ENCODE measurements at regions not wholly inside any gene's neighbourhood (a gene's known extent, or its start where the extent isn't known, plus 50 kb on each side); places are given as distances from the start of the nearest gene placed in this dataset.

GRCh38 chr12:5134861-5135525, 91.3 kb downstream of the KCNA5 start:
- Mint-ChIP-seq H3K4me1 (no peaks in the 10 kb centered on the region), H3K27ac (no peak overlapping the region), H3K4me3 (no peak overlapping the region)

GRCh38 chr12:5138256-5138655, 94.6 kb downstream of the KCNA5 start:
- H3K4me1 Mint-ChIP-seq: no peaks in the 10 kb centered on the region
- no peaks in the 10 kb centered on the region for H3K79me2 ChIP-seq (ENCODE audit: insufficient read depth, low read length)
- H3K4me2 ChIP-seq (replicated peaks; ENCODE audit: extremely low read depth, low read length, poor library complexity, severe bottlenecking): no peak overlapping the region
- no peaks in the 10 kb centered on the region for H4K20me1 ChIP-seq (ENCODE audit: insufficient read depth, low read length)
- intact Hi-C loops (cut with micrococcal nuclease): no loop called here
- no peak for TF ChIP-seq CTCF (IDR thresholded peaks at IDR 0.05)
- WGBS (ENCODE audit: insufficient coverage): 73% methylated on average over 2 of the region's 7 CpGs
- no peak overlapping the region for H3K27ac ChIP-seq (ENCODE audit: low read depth in 1 of 2, low read length in 2 of 2)
- H3K4me1 ChIP-seq (ENCODE audit: control insufficient read depth in 1 of 2, insufficient read depth in 2 of 2, low read length in 2 of 2): no peaks in the 10 kb centered on the region
- H3K27me3 ChIP-seq (ENCODE audit: control insufficient read depth in 2 of 2, insufficient read depth in 2 of 2, low read length in 2 of 2): no peaks in the 10 kb centered on the region
- peaks cover 0 to 12% of the 10 kb centered on the region in 2 donors for H3K9me3 ChIP-seq (replicated peaks in 1 of 2; ENCODE audit: control insufficient read depth in 1 of 2, insufficient read depth in 1 of 2, low read length in 2 of 2)
- H3K9ac ChIP-seq (ENCODE audit: insufficient read depth, low read length, poor library complexity, severe bottlenecking): no peak overlapping the region
- H3K36me3 ChIP-seq (replicated peaks in 1 of 2; ENCODE audit: control insufficient read depth in 1 of 2, insufficient read depth in 2 of 2, low read length in 2 of 2): no peaks in the 10 kb centered on the region
- peaks cover 3 to 18% (median 12%) of the 10 kb centered on the region in 3 donors for H3K27me3 Mint-ChIP-seq (ENCODE audit: low read depth in 3 of 3)
- no peak overlapping the region for H2AFZ ChIP-seq (ENCODE audit: insufficient read depth, low read depth, low read length, poor library complexity, severe bottlenecking)
- peaks cover 3 to 10% (median 6%) of the 10 kb centered on the region in 7 donors for H3K9me3 Mint-ChIP-seq
- DNase-seq: no peak
- H3K4me3 Mint-ChIP-seq: no peak overlapping the region
- no peak overlapping the region for H3K4me3 ChIP-seq (replicated peaks in 1 of 3; ENCODE audit: low read depth in 2 of 3, low read length in 3 of 3)
- peak overlapping the region in 1 of 7 donors; percentile 41 for H3K27ac Mint-ChIP-seq
- H3K36me3 Mint-ChIP-seq: no peaks in the 10 kb centered on the region

More at GRCh38 chr12:5134861-5135525, 91.3 kb downstream of the KCNA5 start:
- no peaks in the 10 kb centered on the region for H3K4me1 ChIP-seq (ENCODE audit: control insufficient read depth in 1 of 2, insufficient read depth in 2 of 2, low read length in 2 of 2)
- peaks cover 0 to 2% of the 10 kb centered on the region in 2 donors for H3K27me3 ChIP-seq (ENCODE audit: control insufficient read depth in 2 of 2, insufficient read depth in 2 of 2, low read length in 2 of 2)
- H2AFZ ChIP-seq (ENCODE audit: insufficient read depth, low read depth, low read length, poor library complexity, severe bottlenecking): no peak overlapping the region
- H3K4me2 ChIP-seq (replicated peaks; ENCODE audit: extremely low read depth, low read length, poor library complexity, severe bottlenecking): no peak overlapping the region
- no peaks in the 10 kb centered on the region for H3K36me3 ChIP-seq (replicated peaks in 1 of 2; ENCODE audit: control insufficient read depth in 1 of 2, insufficient read depth in 2 of 2, low read length in 2 of 2)
- H3K9ac ChIP-seq (ENCODE audit: insufficient read depth, low read length, poor library complexity, severe bottlenecking): no peak overlapping the region
- no peaks in the 10 kb centered on the region for H3K36me3 Mint-ChIP-seq
- no peak for TF ChIP-seq CTCF (IDR thresholded peaks at IDR 0.05)
- H3K4me3 ChIP-seq (replicated peaks in 1 of 3; ENCODE audit: low read depth in 2 of 3, low read length in 3 of 3): no peak overlapping the region
- DNase-seq: no peak
- no peaks in the 10 kb centered on the region for H4K20me1 ChIP-seq (ENCODE audit: insufficient read depth, low read length)
- WGBS (ENCODE audit: insufficient coverage): 100% methylated on average over 1 of the region's 5 CpGs
- intact Hi-C loops (cut with micrococcal nuclease): no loop called here
- H3K9me3 Mint-ChIP-seq: peaks cover 0 to 9% (median 2%) of the 10 kb centered on the region in 7 donors
- H3K79me2 ChIP-seq (ENCODE audit: insufficient read depth, low read length): no peaks in the 10 kb centered on the region
- H3K27me3 Mint-ChIP-seq (ENCODE audit: low read depth in 3 of 3): peaks cover 5 to 30% (median 7%) of the 10 kb centered on the region in 3 donors
- H3K9me3 ChIP-seq (replicated peaks in 1 of 2; ENCODE audit: control insufficient read depth in 1 of 2, insufficient read depth in 1 of 2, low read length in 2 of 2): peaks cover 0 to 8% of the 10 kb centered on the region in 2 donors
- H3K27ac ChIP-seq (ENCODE audit: low read depth in 1 of 2, low read length in 2 of 2): no peak overlapping the region
